Lung (tissue), 11 donors: ENCODE measurements at regions not wholly inside any gene's neighbourhood (a gene's known extent, or its start where the extent isn't known, plus 50 kb on each side); places are given as distances from the start of the nearest gene placed in this dataset.

Experiments used
- ATAC-seq: fragments of 200-7000 bp; cut with Tn5 transposase; one replicate; pipeline ENCODE4 v1.9.1; 2020; ENCODE audit warnings: moderate number of reproducible peaks; ENCODE audit not compliant: insufficient read depth, low FRiP score
- DNase-seq, 3 donors: peaks; one replicate each; pipeline ENCODE4 v3.0.0-alpha.2; 2013 to 2017
- H3K27ac ChIP-seq, 2 donors: one replicate each; pipeline ENCODE4 v1.5.1; 2013; ENCODE audit warnings: mild to moderate bottlenecking in 2 of 2, moderate library complexity in 2 of 2, control low read depth in 1 of 2, inconsistent platforms in 1 of 2, low read depth in 1 of 2, low read length in 1 of 2
- H3K27me3 ChIP-seq, 3 donors: one replicate each; pipeline ENCODE4 v1.5.1; 2013; ENCODE audit warnings: low read length in 2 of 3; ENCODE audit not compliant: control insufficient read depth in 3 of 3, insufficient read depth in 3 of 3
- H3K36me3 ChIP-seq, 4 donors: one replicate each; pipeline ENCODE4 v1.5.1; 2013; ENCODE audit warnings: low read length in 4 of 4, mild to moderate bottlenecking in 1 of 4, moderate library complexity in 1 of 4; ENCODE audit not compliant: control insufficient read depth in 4 of 4, insufficient read depth in 4 of 4
- H3K4me1 ChIP-seq, 5 donors: one replicate each; pipeline ENCODE4 v1.5.1; 2013; ENCODE audit warnings: low read length in 5 of 5, mild to moderate bottlenecking in 2 of 5, moderate library complexity in 1 of 5; ENCODE audit not compliant: control insufficient read depth in 5 of 5, insufficient read depth in 5 of 5
- H3K4me3 ChIP-seq: one replicate; pipeline ENCODE4 v1.5.1; 2013; ENCODE audit warnings: mild to moderate bottlenecking, control low read depth, moderate library complexity
- H3K9ac ChIP-seq, 2 donors: one replicate each; pipeline ENCODE4 v1.5.1; 2013; ENCODE audit warnings: low read length in 2 of 2, control low read depth in 1 of 2; ENCODE audit not compliant: insufficient read depth in 1 of 2
- H3K9me3 ChIP-seq, 4 donors: one replicate each; pipeline ENCODE4 v1.5.1; 2013; ENCODE audit warnings: low read length in 3 of 4, mild to moderate bottlenecking in 1 of 4, moderate library complexity in 1 of 4; ENCODE audit not compliant: control insufficient read depth in 4 of 4, insufficient read depth in 3 of 4
- WGBS, 2 donors: extraction: QIAGEN DNeasy Blood & Tissue Kit; methylation state at CpG; one replicate each; pipeline ENCODE4 v1.1.7; 2013; 5-methylcytosine and 5-hydroxymethylcytosine counted together
- TF ChIP-seq, protein P1 (sequence below): IDR thresholded peaks from 2 replicates; pipeline ENCODE4 v1.5.1; 2012; ENCODE audit warnings: mild to moderate bottlenecking; ENCODE audit errors: control extremely low read depth, extremely low read depth
- donor health status: control.
- donor health status: control.
- donor health status: Bipolar disorder and iron deficiency.
- donor health status: healthy.
- donor health status: DM: yes; HTN: yes; CAD: no.

DNA sequence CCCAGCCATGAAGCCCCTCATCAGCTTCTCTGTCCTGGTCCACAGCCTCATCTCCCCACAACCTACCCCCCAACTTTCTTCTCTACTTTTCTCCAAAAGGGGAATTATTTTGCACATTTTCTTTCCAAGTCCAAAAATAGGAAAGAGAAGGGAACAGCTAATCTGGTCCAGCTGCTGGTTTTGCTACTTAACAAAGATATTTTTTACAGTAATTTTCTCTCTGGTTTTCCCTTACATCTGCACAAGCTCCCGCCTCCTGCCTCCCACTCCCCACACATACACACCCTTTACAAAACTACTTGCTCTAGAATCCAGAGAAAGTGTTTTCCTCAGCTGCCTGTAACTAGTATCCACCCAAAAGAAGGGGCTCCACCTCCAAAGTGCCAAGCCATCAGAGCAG, 177.2 kb downstream of the POLR2M start:
- H3K36me3 ChIP-seq, result no peaks in the 10 kb centered on the region
- 89% methylated on average over 1 of the region's 1 CpG for WGBS, 2 donors

DNA sequence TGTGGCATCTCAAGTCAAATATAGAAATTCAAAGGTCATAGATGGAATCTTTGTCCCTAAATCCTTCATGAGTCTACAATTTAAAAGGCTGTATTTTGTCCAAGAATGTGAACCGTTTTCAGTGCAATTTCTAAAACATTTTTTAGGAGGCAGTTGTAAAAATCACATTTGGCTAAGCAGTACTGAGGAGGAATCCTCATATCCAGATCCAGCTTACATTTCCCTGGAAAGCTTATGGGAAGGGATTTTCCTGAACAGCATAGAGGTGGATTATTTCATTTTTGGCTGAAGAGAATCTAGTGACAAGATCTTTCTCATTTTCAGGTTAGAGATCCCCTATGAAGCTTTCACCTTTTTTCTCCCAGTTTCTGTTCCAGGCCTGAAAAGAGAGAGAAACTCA, 178.4 kb downstream of the POLR2M start:
- Histone ChIP-seq H3K27ac (no peak overlapping the region), H3K9ac (no peak overlapping the region), H3K4me1 (no peaks in the 10 kb centered on the region), H3K36me3 (no peaks in the 10 kb centered on the region), H3K4me3 (no peak overlapping the region), H3K9me3 (no peaks in the 10 kb centered on the region), H3K27me3 (no peaks in the 10 kb centered on the region)
- DNase-seq (no peak), ATAC-seq (no peak)
- 70 to 71% methylated on average over 1 of the region's 1 CpG for WGBS, 2 donors
- TF ChIP-seq, protein P1, sequence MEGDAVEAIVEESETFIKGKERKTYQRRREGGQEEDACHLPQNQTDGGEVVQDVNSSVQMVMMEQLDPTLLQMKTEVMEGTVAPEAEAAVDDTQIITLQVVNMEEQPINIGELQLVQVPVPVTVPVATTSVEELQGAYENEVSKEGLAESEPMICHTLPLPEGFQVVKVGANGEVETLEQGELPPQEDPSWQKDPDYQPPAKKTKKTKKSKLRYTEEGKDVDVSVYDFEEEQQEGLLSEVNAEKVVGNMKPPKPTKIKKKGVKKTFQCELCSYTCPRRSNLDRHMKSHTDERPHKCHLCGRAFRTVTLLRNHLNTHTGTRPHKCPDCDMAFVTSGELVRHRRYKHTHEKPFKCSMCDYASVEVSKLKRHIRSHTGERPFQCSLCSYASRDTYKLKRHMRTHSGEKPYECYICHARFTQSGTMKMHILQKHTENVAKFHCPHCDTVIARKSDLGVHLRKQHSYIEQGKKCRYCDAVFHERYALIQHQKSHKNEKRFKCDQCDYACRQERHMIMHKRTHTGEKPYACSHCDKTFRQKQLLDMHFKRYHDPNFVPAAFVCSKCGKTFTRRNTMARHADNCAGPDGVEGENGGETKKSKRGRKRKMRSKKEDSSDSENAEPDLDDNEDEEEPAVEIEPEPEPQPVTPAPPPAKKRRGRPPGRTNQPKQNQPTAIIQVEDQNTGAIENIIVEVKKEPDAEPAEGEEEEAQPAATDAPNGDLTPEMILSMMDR, result no peak

More for the DNA sequence above, 177.2 kb downstream of the POLR2M start:
- ATAC-seq, result no peak
- H3K9ac ChIP-seq, result no peak overlapping the region
- H3K9me3 ChIP-seq, result no peaks in the 10 kb centered on the region
- no peak for DNase-seq
- H3K4me3 ChIP-seq, result no peak overlapping the region
- H3K4me1 ChIP-seq, result no peaks in the 10 kb centered on the region
- TF ChIP-seq, protein P1, result no peak
- H3K27me3 ChIP-seq, result no peaks in the 10 kb centered on the region
- H3K27ac ChIP-seq, result no peak overlapping the region

DNA sequence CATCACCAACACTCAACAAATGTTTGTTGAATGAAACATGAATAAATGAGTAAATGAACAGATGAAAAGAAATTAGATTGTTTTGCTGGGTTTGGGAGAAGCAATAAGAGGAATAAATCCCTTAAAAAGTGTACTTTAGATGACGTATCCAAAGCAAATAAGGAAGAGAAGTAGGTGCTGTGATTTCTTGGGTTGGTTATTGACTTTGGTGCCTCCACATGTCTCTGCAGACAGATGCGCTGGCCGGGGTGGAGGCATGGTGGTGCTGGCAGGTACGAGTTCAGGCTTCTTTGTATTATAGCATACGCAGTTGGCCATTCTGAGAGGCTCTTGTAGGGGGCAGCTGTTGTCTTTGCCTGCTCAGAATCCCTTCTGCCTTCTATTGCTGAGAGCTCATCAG, 178.9 kb downstream of the POLR2M start:
- WGBS, 2 donors, result 88 to 92% methylated on average over 5 of the region's 5 CpGs
- TF ChIP-seq, protein P1, result no peak
- no peak overlapping the region for H3K4me3 ChIP-seq
- no peak overlapping the region for H3K9ac ChIP-seq
- DNase-seq, result no peak
- H3K4me1 ChIP-seq, result no peaks in the 10 kb centered on the region
- no peaks in the 10 kb centered on the region for H3K36me3 ChIP-seq
- no peak overlapping the region for H3K27ac ChIP-seq
- no peak for ATAC-seq
- no peaks in the 10 kb centered on the region for H3K27me3 ChIP-seq
- H3K9me3 ChIP-seq, result no peaks in the 10 kb centered on the region

DNA sequence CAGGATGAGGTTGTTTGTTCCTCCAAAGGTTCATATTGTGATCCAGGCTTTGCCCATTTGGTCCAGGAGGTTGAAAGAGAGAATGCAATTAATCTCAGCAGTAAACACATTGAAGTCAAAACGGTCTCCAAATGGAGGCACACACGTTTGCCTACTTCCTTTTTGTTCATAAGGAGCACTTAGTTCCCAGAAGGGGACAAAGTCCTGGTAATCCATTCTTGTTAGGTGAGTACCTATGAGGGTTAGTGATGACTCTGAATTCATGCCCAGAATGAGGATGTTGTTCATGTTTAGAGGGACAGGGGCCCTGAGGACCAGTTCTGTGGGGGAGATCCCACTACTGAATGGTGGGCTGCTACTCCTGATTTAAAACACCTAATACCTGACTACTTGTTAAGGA, 177.7 kb downstream of the ALDH1A2 start:
- DNase-seq, result no peak
- Histone ChIP-seq H3K27ac (no peak overlapping the region), H3K4me1 (no peaks in the 10 kb centered on the region), H3K9ac (no peak overlapping the region), H3K36me3 (no peaks in the 10 kb centered on the region), H3K9me3 (peaks cover 0 to 8% (median 0%) of the 10 kb centered on the region in 4 donors), H3K4me3 (no peak overlapping the region), H3K27me3 (no peaks in the 10 kb centered on the region)
- TF ChIP-seq, protein P1, result no peak
- WGBS, 2 donors, result 56 to 58% methylated on average over 2 of the region's 2 CpGs
- no peak for ATAC-seq
